HCT116 (cell line): ENCODE measurements at regions not wholly inside any gene's neighbourhood (a gene's known extent, or its start where the extent isn't known, plus 50 kb on each side); places are given as distances from the start of the nearest gene placed in this dataset.

ENCODE experiments used
- ATAC-seq: fragments of 200-7000 bp; cut with Tn5 transposase; 2 replicates; pipeline ENCODE4 v1.9.1; 2020; ENCODE audit warnings: mild to moderate bottlenecking, moderate library complexity
- BruUV-seq: library from RNA; stranded (reverse); fragments of 400-500 nt; replicated peaks from 2 replicates; lab custom pipeline; 2021; lab: Mats Ljungman, UMichigan
- CTCF ChIA-PET: fragments of 300-600 bp; sonication (Branson Sonifier 250); formaldehyde crosslinking; loops from one replicate; lab custom pipeline; 2021; ENCODE audit warnings: antibody characterized with exemption; lab: Charles Lee
- POLR2A ChIA-PET: fragments of 300-600, 350-600 bp; sonication (Branson Sonifier 250); formaldehyde crosslinking; loops from one replicate; lab custom pipeline; 2021; ENCODE audit warnings: antibody characterized with exemption; lab: Charles Lee
- RAD21 ChIA-PET, 2 experiments: fragments of 300-600 bp; sonication (Branson Sonifier 250); formaldehyde crosslinking; loops; one replicate each; lab custom pipeline; 2023; ENCODE audit warnings: low total read pairs in 2 of 2; ENCODE audit not compliant: uncharacterized antibody in 2 of 2, unreplicated experiment in 2 of 2, low non-redundant PET in 1 of 2; lab: Charles Lee
- DNase-seq: peaks from one replicate; pipeline ENCODE4 v3.0.0-alpha.2; 2010; ENCODE audit warnings: low read depth, low spot score
- H2AFZ ChIP-seq: fragments of 200-600 bp; shearing (Covaris generic), sonication (generic); 2 replicates; pipeline ENCODE4 v1.6.1; 2017; ENCODE audit warnings: low read depth, mixed run types, mixed read lengths, antibody characterized with exemption, low read length; ENCODE audit not compliant: poor library complexity, severe bottlenecking
- H3K27ac ChIP-seq: 2 replicates; pipeline ENCODE4 v1.5.1; 2012; ENCODE audit warnings: low read depth, low read length
- H3K27me3 ChIP-seq: fragments of 200-600 bp; sonication (generic); 2 replicates; pipeline ENCODE4 v1.6.1; 2016; ENCODE audit warnings: mixed run types, low read length, mixed read lengths; ENCODE audit not compliant: insufficient read depth
- H3K36me3 ChIP-seq, 2 experiments: fragments of 200-500 bp in 1 of 2; fragments of 200-600 bp in 1 of 2; sonication (Bioruptor generic) in 1 of 2; sonication (generic) in 1 of 2; 2 replicates each; pipeline versions ENCODE4 v1.5.1 to v1.6.1; 2014 to 2016; ENCODE audit warnings: low read length in 2 of 2, inconsistent platforms in 1 of 2, mixed read lengths in 1 of 2, mixed run types in 1 of 2; ENCODE audit not compliant: insufficient read depth in 2 of 2, control insufficient read depth in 1 of 2
- H3K4me1 ChIP-seq, 2 experiments: fragments of 200-600 bp in 1 of 2; sonication (generic) in 1 of 2; 2 replicates each; pipeline versions ENCODE4 v1.5.1 to v1.6.1; 2012 to 2017; ENCODE audit warnings: low read length in 2 of 2, inconsistent platforms in 1 of 2, mild to moderate bottlenecking in 1 of 2, mixed read lengths in 1 of 2, mixed run types in 1 of 2, moderate library complexity in 1 of 2; ENCODE audit not compliant: insufficient read depth in 2 of 2, control insufficient read depth in 1 of 2
- H3K4me2 ChIP-seq: fragments of 200-600 bp; sonication (generic); 2 replicates; pipeline ENCODE4 v1.6.1; 2017; ENCODE audit warnings: mixed run types, low read length, mixed read lengths
- H3K4me3 ChIP-seq, 2 experiments: fragments of 200-600 bp in 1 of 2; sonication (generic) in 1 of 2; replicated peaks in 1 of 2; 2 replicates each; pipeline ENCODE4 v1.5.1; 2011 to 2016; ENCODE audit warnings: low read length in 2 of 2, control low read depth in 1 of 2, low read depth in 1 of 2, mild to moderate bottlenecking in 1 of 2, mixed read lengths in 1 of 2, mixed run types in 1 of 2
- H3K79me2 ChIP-seq: fragments of 200-600 bp; sonication (generic); 2 replicates; pipeline ENCODE4 v1.6.1; 2017; ENCODE audit warnings: mild to moderate bottlenecking, mixed run types, low read length, moderate library complexity, mixed read lengths; ENCODE audit not compliant: insufficient read depth
- H3K9ac ChIP-seq: fragments of 200-600 bp; sonication (generic); 2 replicates; pipeline ENCODE4 v1.6.1; 2016; ENCODE audit warnings: low read length, mixed read lengths
- H3K9me2 ChIP-seq: fragments of 200-600 bp; sonication (generic), shearing (Covaris generic); 2 replicates; pipeline ENCODE4 v1.6.1; 2017; ENCODE audit warnings: mixed run types, mild to moderate bottlenecking, moderate library complexity; ENCODE audit not compliant: insufficient read depth
- H3K9me3 ChIP-seq, 2 experiments: fragments of 200-500 bp in 1 of 2; fragments of 200-600 bp in 1 of 2; sonication (Bioruptor generic) in 1 of 2; sonication (generic) in 1 of 2; 2 replicates each; pipeline ENCODE4 v1.6.1; 2014 to 2017; ENCODE audit warnings: low read length in 2 of 2, mixed read lengths in 2 of 2, inconsistent platforms in 1 of 2, low read depth in 1 of 2, mild to moderate bottlenecking in 1 of 2, mixed run types in 1 of 2, moderate library complexity in 1 of 2; ENCODE audit not compliant: control insufficient read depth in 1 of 2, insufficient read depth in 1 of 2
- H4K20me1 ChIP-seq: fragments of 200-600 bp; sonication (generic), shearing (Covaris generic); 2 replicates; pipeline ENCODE4 v1.6.1; 2017; ENCODE audit warnings: mixed run types, mild to moderate bottlenecking, moderate library complexity; ENCODE audit not compliant: insufficient read depth
- ATF3 ChIP-seq: IDR thresholded peaks from 2 replicates; pipeline ENCODE4 v1.6.1; 2012
- CBX3 ChIP-seq: IDR thresholded peaks from 2 replicates; pipeline ENCODE4 v1.6.1; 2012; ENCODE audit warnings: low read depth
- CTCF ChIP-seq, 3 experiments: fragments of 200-600 bp in 1 of 3; sonication (generic) in 1 of 3; IDR thresholded peaks in 2 of 3; conservative IDR thresholded peaks in 1 of 3; 2 replicates each; pipeline ENCODE4 v1.5.1; 2012 to 2017; ENCODE audit warnings: low read depth in 2 of 3, low read length in 2 of 3, antibody characterized with exemption in 1 of 3, borderline replicate concordance in 1 of 3, control low read depth in 1 of 3, mild to moderate bottlenecking in 1 of 3, mixed read lengths in 1 of 3, mixed run types in 1 of 3, moderate library complexity in 1 of 3; ENCODE audit not compliant: insufficient read depth in 1 of 3
- EGR1 ChIP-seq: IDR thresholded peaks from 2 replicates; pipeline ENCODE4 v1.6.1; 2012; ENCODE audit warnings: low read depth
- EZH2phosphoT487 ChIP-seq: fragments of 200-600 bp; IDR thresholded peaks from 2 replicates; pipeline ENCODE4 v1.6.1; 2018; ENCODE audit warnings: antibody characterized with exemption, borderline replicate concordance
- FOSL1 ChIP-seq: IDR thresholded peaks from 2 replicates; pipeline ENCODE4 v1.6.1; 2012; ENCODE audit warnings: low read depth
- POLR2AphosphoS5 ChIP-seq: IDR thresholded peaks from 2 replicates; pipeline ENCODE4 v1.6.1; 2011; ENCODE audit warnings: mild to moderate bottlenecking, low read depth, low read length, moderate library complexity
- RAD21 ChIP-seq: IDR thresholded peaks from 2 replicates; pipeline ENCODE4 v1.6.1; 2012; ENCODE audit warnings: low read depth, mild to moderate bottlenecking
- REST ChIP-seq: IDR thresholded peaks from 2 replicates; pipeline ENCODE4 v1.6.1; 2012; ENCODE audit warnings: low read depth
- ZBTB33 ChIP-seq: IDR thresholded peaks from 2 replicates; pipeline ENCODE4 v1.6.1; 2011; ENCODE audit warnings: mild to moderate bottlenecking, low read length, moderate library complexity; ENCODE audit not compliant: insufficient replicate concordance; ENCODE audit errors: extremely low read depth
- ZNF274 ChIP-seq: fragments of 200-500 bp; sonication (Bioruptor generic); IDR thresholded peaks from 2 replicates; pipeline ENCODE4 v1.6.1; 2014; ENCODE audit warnings: mild to moderate bottlenecking, low read depth, low read length, inconsistent platforms
- intact Hi-C: fragments of 100-400 bp; cut with micrococcal nuclease; formaldehyde crosslinking; loops from 2 replicates; pipeline ENCODE4 v1.10.0; 2022

GRCh38 chr6:134849920-134850447 is 99.9 kb downstream of the ALDH8A1 start:
- no TSS peak for BruUV-seq
- Histone ChIP-seq H3K4me2 (no peak overlapping the region), H3K9me3 (no peaks in the 10 kb centered on the region), H3K79me2 (no peaks in the 10 kb centered on the region), H3K27ac (no peak overlapping the region), H3K9me2 (no peaks in the 10 kb centered on the region), H3K9ac (no peak overlapping the region), H2AFZ (no peak overlapping the region), H3K27me3 (no peaks in the 10 kb centered on the region), H3K4me3 (no peak overlapping the region), H3K36me3 (no peaks in the 10 kb centered on the region)
- intact Hi-C loops = no loop called here
- RAD21 ChIA-PET = no interaction called here
- POLR2A ChIA-PET = no interaction called here
- ATAC-seq (no peak), DNase-seq (no peak)
- CTCF ChIA-PET = no interaction called here
- TF ChIP-seq ATF3 (no peak), POLR2AphosphoS5 (no peak), REST (no peak), ZNF274 (no peak), CTCF (IDR thresholded peaks at IDR 0.05 in 2 of 3, conservative IDR thresholded peaks at IDR 0.05 in 1 of 3; ENCODE audit: borderline replicate concordance in 1 of 3, insufficient read depth in 1 of 3, low read depth in 2 of 3, low read length in 2 of 3) (no peak), FOSL1 (no peak), RAD21 (no peak), ZBTB33 (no peak), EGR1 (no peak), CBX3 (no peak), EZH2phosphoT487 (no peak)
- TF ChIP-seq, all 23 proteins: peak for 0
- peaks cover 0 to 30% of the 10 kb centered on the region in 2 experiments; a peak in 2 of 4 replicates for H3K4me1 ChIP-seq
- no peaks in the 10 kb centered on the region for H4K20me1 ChIP-seq
